HG03521 (cell line): ENCODE measurements at regions not wholly inside any gene's neighbourhood (a gene's known extent, or its start where the extent isn't known, plus 50 kb on each side); places are given as distances from the start of the nearest gene placed in this dataset.
"Not testable (repeated sequence)": the region's sequence is repeated elsewhere in the genome, so short reads cannot be mapped to it uniquely, and the experiment has no call there.

Source experiments
- ATAC-seq: cut with Tn5 transposase; IDR thresholded peaks from one replicate; pipeline ENCODE4 v1.9.1; 2021; ENCODE audit warnings: mild to moderate bottlenecking, moderate library complexity; ENCODE audit not compliant: unreplicated experiment

GRCh38 chrY:22883569-22883968 is 100.5 kb upstream of the BPY2 start:
- not testable (repeated sequence) for ATAC-seq

- peak; percentile 91 for ATAC-seq
Measured at GRCh38 chrY:22887949-22888348, 96.1 kb upstream of the BPY2 start.

- not testable (repeated sequence) for ATAC-seq
Measured at GRCh38 chrY:22903503-22904192, 80.4 kb upstream of the BPY2 start.

GRCh38 chrY:22915069-22915468 is 69.0 kb upstream of the BPY2 start:
- not testable (repeated sequence) for ATAC-seq

GRCh38 chrY:22927667-22928066 is 56.4 kb upstream of the BPY2 start:
- not testable (repeated sequence) for ATAC-seq

GRCh38 chrY:22933454-22933853 is 50.6 kb upstream of the BPY2 start:
- ATAC-seq, result not testable (repeated sequence)
